Fibroblast of upper back skin (primary cell): ENCODE measurements at regions not wholly inside any gene's neighbourhood (a gene's known extent, or its start where the extent isn't known, plus 50 kb on each side); places are given as distances from the start of the nearest gene placed in this dataset.
"Not testable (repeated sequence)": the region's sequence is repeated elsewhere in the genome, so short reads cannot be mapped to it uniquely, and the experiment has no call there.

Experiments used
- DNase-seq: peaks from one replicate; pipeline ENCODE4 v3.0.0-alpha.2; 2013

- no peak for DNase-seq
These were observed 496.0 kb upstream of the ADGRB3 start for GRCh38 chr6:68139130-68139529.

GRCh38 chr6:68134796-68135195 is 500.3 kb upstream of the ADGRB3 start:
- DNase-seq: peak; percentile 12

- DNase-seq: no peak
These were observed 506.9 kb upstream of the ADGRB3 start for GRCh38 chr6:68128211-68128610.

- no peak for DNase-seq
These were observed 508.0 kb upstream of the ADGRB3 start for GRCh38 chr6:68127074-68127473.

- no peak for DNase-seq
These were observed 508.9 kb upstream of the ADGRB3 start for GRCh38 chr6:68126089-68126749.

GRCh38 chr6:68122975-68123374 is 512.1 kb upstream of the ADGRB3 start:
- not testable (repeated sequence) for DNase-seq

- no peak for DNase-seq
These were observed 513.0 kb upstream of the ADGRB3 start for GRCh38 chr6:68122032-68122431.

- not testable (repeated sequence) for DNase-seq
These were observed 514.1 kb upstream of the ADGRB3 start for GRCh38 chr6:68120954-68121353.

- DNase-seq: peak; percentile 2
These were observed 520.5 kb upstream of the ADGRB3 start for GRCh38 chr6:68114463-68115047.

GRCh38 chr6:68108233-68108835 is 526.7 kb upstream of the ADGRB3 start:
- peak; percentile 87 for DNase-seq

- no peak for DNase-seq
These were observed 541.0 kb upstream of the ADGRB3 start for GRCh38 chr6:68094070-68094469.

- DNase-seq: peak; percentile 7
These were observed 547.5 kb upstream of the ADGRB3 start for GRCh38 chr6:68087399-68088133.

GRCh38 chr6:68086199-68086598 is 548.9 kb upstream of the ADGRB3 start:
- no peak for DNase-seq

- not testable (repeated sequence) for DNase-seq
These were observed 549.5 kb upstream of the ADGRB3 start for GRCh38 chr6:68085599-68085998.

GRCh38 chr6:68082086-68082485 is 553.0 kb upstream of the ADGRB3 start:
- no peak for DNase-seq

- DNase-seq: no peak
These were observed 555.0 kb upstream of the ADGRB3 start for GRCh38 chr6:68080074-68080473.

GRCh38 chr6:68077661-68078060 is 557.4 kb upstream of the ADGRB3 start:
- DNase-seq: no peak

- DNase-seq: no peak
These were observed 563.3 kb upstream of the ADGRB3 start for GRCh38 chr6:68071740-68072139.

GRCh38 chr6:68069921-68070710 is 565.0 kb upstream of the ADGRB3 start:
- DNase-seq: peak; percentile 1

GRCh38 chr6:68059899-68060298 is 575.2 kb upstream of the ADGRB3 start:
- DNase-seq: peak; percentile 20

- no peak for DNase-seq
These were observed 575.8 kb upstream of the ADGRB3 start for GRCh38 chr6:68059261-68059660.

GRCh38 chr6:68056596-68056995 is 578.5 kb upstream of the ADGRB3 start:
- not testable (repeated sequence) for DNase-seq

GRCh38 chr6:68054756-68055155 is 580.3 kb upstream of the ADGRB3 start:
- peak; percentile 46 for DNase-seq
